ENCODE measurements at regions not wholly inside any gene's neighbourhood (a gene's known extent, or its start where the extent isn't known, plus 50 kb on each side); places are given as distances from the start of the nearest gene placed in this dataset.

- TF ChIP-seq BCL3 (CRISPR knock-in tag; IDR thresholded peaks at IDR 0.05) = no peak
Measured at GRCh38 chr2:205869439-205869838, 187.1 kb downstream of the NRP2 start (continued).

- Histone ChIP-seq H3K36me3 (replicated peaks in 1 of 2; ENCODE audit: control insufficient read depth in 1 of 2, insufficient read depth in 2 of 2, low read length in 2 of 2) (no peaks in the 10 kb centered on the region), H3K27ac (ENCODE audit: extremely low read length, insufficient read depth, low read length) (no peak overlapping the region), H3K4me1 (ENCODE audit: insufficient read depth, low read length) (peaks cover 6% of the 10 kb centered on the region; the same call in 1 of the 2 replicates), H3K4me2 (ENCODE audit: low read depth, low read length) (no peak overlapping the region), H3K9ac (ENCODE audit: insufficient read depth, low read depth, low read length) (no peak overlapping the region), H2AFZ (ENCODE audit: low read length) (no peak overlapping the region), H3K9me3 (ENCODE audit: low read length) (no peaks in the 10 kb centered on the region), H4K20me1 (ENCODE audit: insufficient read depth, low read length) (no peaks in the 10 kb centered on the region), H3K27me3 (ENCODE audit: control insufficient read depth in 1 of 2, insufficient read depth in 2 of 2, low read length in 2 of 2) (no peaks in the 10 kb centered on the region), H3K79me2 (ENCODE audit: insufficient read depth, low read length) (no peaks in the 10 kb centered on the region), H3K4me3 (replicated peaks in 1 of 3; ENCODE audit: insufficient read depth in 1 of 3, low read depth in 2 of 3, low read length in 3 of 3) (no peak overlapping the region)
- in situ Hi-C loops (cut with HindIII; ENCODE audit: extremely low pct_ligation_motif_present, low pct_unique_long_range_greater_than_20kb) (no loop called here), intact Hi-C loops (cut with micrococcal nuclease; ENCODE audit: unreplicated experiment) (no loop called here)
- ChIA-PET POLR2A (no interaction called here), CTCF (ENCODE audit: low intra/inter-chr PET ratio, low total read pairs) (no interaction called here)
- no TSS peak for BruUV-seq (replicated peaks)
- DNase-seq (ENCODE audit: low spot score) (no peak), ATAC-seq (no peak), FAIRE-seq (no peak)
- 26% methylated on average over 8 of the region's 8 CpGs for WGBS (ENCODE audit: low lambda C conversion rate)
- TF ChIP-seq CEBPG (CRISPR knock-in tag; IDR thresholded peaks at IDR 0.05) = peak; percentile 49
- TF ChIP-seq CEBPB (IDR thresholded peaks at IDR 0.05; ENCODE audit: borderline replicate concordance, low read depth, low read length) = peak; percentile 91
- no peak for TF ChIP-seq MAX (IDR thresholded peaks at IDR 0.05)
- TF ChIP-seq GFI1 (CRISPR knock-in tag; IDR thresholded peaks at IDR 0.05; ENCODE audit: borderline replicate concordance) = no peak
- TF ChIP-seq ZNF282 (IDR thresholded peaks at IDR 0.05; ENCODE audit: partially characterized antibody) = no peak
- no peak for TF ChIP-seq HOXA7 (CRISPR knock-in tag; IDR thresholded peaks at IDR 0.05)
- TF ChIP-seq FOXP1 (IDR thresholded peaks at IDR 0.05) = peak; percentile 3; the same call in 1 of the 2 replicates
- TF ChIP-seq FOXP1 (CRISPR knock-in tag; IDR thresholded peaks at IDR 0.05) = no peak
Measured at GRCh38 chr2:205868773-205869333, 186.6 kb downstream of the NRP2 start.

Data from HepG2 (cell line).